KG1 (cell line): ENCODE measurements at regions not wholly inside any gene's neighbourhood (a gene's known extent, or its start where the extent isn't known, plus 50 kb on each side); places are given as distances from the start of the nearest gene placed in this dataset.

Experiments used
- DNase-seq: peaks from one replicate; lab custom pipeline; 2025; lab: John Stamatoyannopoulos, UW

DNA sequence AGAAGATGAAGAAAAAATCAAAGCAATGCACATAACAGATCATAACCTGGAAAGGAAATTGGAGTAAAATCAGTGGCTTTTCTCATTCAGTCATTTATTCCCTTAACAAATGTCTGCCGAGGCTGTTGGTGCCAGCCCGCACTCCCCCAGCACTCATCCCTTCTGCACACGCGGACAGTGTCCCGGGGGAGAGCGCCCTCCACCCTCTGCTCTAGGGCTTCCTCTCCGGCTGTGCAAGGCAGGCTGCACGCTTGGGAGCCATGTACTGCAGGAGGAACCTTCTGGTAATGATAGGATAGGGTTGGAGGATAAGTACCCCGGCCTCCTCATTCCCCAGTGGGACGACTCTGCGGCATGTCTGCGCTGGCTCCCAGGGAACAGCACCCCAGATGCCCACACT lies 134.5 kb downstream of the PAX1 start:
- no peak for DNase-seq

- DNase-seq: no peak
These were observed 130.9 kb downstream of the PAX1 start for GRCh38 chr20:21836346-21836745.

DNA sequence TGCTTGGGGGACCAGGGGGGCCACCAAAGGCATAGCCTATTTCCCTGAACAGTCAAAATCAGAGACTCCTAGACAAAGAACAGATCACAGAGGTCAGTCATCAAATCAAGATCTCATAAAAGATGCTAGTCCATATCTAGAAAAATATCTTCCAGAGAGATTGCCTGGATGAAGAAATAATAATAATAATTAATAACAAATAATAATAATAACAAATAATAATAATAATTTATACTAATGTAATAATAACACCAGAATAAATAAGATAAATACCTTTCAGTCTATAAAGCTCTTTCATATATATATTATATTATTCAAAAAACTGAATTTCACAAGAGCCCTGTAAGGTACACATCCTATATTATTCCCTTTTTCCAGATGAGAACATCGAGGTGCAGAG lies 129.6 kb downstream of the PAX1 start:
- DNase-seq: no peak

- DNase-seq: no peak
These were observed 127.2 kb downstream of the PAX1 start for GRCh38 chr20:21832442-21833385.

- DNase-seq: no peak
These were observed 121.5 kb downstream of the PAX1 start for GRCh38 chr20:21826976-21827375.

DNA sequence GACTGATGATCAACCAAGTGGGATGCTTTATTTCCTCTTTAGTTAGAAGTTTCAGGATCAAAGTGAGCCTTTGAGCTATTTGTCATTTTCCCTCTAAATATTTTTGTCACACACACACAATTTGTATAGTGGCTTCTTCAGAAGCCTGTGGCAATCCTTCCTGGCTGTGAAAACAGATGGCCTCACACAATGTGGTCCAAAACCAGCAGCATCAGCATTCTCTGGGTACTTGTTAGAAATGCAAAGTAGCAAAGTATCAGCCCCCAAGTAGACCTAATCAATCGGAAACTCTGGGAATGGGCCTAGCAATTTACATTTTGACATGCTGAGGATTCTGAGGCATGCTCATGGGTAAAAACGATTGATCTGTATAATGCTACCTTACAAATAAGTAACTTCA lies 115.9 kb downstream of the PAX1 start:
- DNase-seq: no peak

- no peak for DNase-seq
These were observed 115.2 kb downstream of the PAX1 start for GRCh38 chr20:21820688-21821087.

- no peak for DNase-seq
These were observed 114.6 kb downstream of the PAX1 start for GRCh38 chr20:21820045-21820444.

- no peak for DNase-seq
These were observed 106.9 kb downstream of the PAX1 start for GRCh38 chr20:21812379-21812778.

GRCh38 chr20:21809961-21810523 lies 104.6 kb downstream of the PAX1 start:
- no peak for DNase-seq

DNA sequence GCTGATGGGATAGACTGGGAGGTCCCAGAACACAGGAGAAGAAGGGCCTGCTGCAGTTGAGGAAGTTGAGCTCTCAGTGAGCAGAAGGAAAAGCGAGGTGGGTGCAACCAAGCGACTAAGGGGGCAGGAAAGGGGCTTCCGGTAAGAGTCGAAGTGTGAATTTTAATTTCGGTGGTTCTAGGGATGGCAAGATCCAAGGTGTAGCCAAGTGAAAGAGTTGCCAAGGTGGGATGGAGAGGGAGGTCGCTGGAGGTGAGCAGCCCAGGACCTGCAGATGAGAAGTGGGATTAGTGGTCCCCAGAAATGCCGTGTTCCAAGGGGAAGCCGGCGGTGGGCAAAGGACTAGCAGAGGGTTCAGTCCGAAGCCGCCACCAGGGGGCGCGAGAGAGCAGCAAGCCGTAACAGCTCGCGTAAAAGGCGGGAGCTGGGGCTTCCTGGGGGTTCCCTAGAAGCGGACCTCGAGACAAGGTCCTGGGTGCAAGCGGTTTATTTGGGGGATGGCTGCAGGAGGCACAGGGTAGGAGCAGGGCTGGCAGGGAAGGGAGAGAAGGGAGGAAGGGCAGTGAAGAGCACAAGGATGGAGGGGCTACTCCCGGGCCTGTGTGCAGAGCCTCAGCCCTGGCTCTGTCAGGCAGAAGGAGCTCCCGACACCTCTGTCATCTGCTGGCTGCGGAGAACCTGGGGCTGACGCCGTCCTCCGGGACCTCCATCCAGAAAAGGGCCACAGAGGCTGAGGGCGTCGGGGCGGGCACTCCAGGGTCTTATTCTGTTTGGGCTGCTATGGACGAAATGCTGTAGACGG lies 103.6 kb downstream of the PAX1 start:
- DNase-seq: peak; percentile 17

GRCh38 chr20:21808139-21808538 lies 102.7 kb downstream of the PAX1 start:
- DNase-seq: no peak

GRCh38 chr20:21804802-21805201 lies 99.3 kb downstream of the PAX1 start:
- DNase-seq: no peak

DNA sequence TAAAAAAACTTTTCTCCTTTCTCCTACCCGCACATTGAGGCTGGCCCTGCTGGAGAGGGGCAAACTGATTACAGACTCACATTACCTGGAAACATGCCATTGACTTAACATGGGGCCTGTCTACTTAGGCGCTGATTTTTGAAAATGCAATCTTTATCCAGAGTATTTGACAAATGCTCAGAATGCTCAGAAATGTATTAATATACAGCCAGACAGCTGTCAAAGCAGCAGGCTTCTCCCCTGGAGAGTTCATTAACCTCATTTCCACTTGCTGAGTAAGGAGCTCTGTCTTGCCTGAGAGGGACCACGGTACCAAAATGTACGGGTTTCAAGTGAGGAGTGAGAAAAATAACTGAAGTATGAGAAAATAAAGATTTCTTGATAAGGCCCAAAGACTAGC lies 95.7 kb downstream of the PAX1 start:
- DNase-seq: no peak

DNA sequence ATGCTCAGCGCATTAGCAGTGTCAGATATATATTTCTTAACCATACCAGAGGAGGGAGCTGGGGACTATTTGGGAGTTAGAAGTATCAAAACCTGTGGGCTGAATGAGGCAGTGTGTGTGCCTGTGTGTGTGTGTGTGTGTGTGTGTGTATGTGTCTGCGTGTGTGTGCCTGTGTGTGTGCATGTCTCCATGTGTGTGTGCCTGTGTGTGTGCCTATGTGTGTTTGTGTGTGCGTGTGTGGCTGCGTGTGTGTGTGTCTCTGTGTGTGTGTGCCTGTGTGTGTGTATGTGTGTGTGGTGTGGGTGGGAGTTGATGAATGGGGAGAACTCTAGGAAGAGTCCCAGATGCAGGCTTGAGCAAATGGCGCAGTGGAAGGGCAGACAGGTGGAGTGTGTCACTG lies 92.9 kb downstream of the PAX1 start:
- no peak for DNase-seq

DNA sequence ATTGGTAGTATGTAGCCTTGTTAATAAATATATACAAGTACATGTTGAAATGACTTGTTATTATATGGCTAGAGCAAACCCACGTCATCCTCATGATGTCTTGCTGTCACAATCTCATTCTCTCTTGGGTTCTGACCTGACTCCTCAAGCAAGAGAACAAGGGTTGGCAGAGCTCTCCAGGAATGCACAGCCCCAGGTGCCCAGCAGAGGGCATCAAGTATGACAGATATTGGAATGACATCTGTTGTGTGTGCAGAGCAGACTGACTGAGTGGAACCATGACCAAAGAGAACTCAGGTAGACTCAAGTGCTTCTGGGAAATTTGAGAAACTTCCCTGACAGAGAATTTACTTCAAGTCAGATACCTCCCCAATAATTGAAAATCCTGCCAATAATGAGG lies 90.6 kb downstream of the PAX1 start:
- no peak for DNase-seq

GRCh38 chr20:21788082-21788481 lies 82.6 kb downstream of the PAX1 start:
- no peak for DNase-seq

DNA sequence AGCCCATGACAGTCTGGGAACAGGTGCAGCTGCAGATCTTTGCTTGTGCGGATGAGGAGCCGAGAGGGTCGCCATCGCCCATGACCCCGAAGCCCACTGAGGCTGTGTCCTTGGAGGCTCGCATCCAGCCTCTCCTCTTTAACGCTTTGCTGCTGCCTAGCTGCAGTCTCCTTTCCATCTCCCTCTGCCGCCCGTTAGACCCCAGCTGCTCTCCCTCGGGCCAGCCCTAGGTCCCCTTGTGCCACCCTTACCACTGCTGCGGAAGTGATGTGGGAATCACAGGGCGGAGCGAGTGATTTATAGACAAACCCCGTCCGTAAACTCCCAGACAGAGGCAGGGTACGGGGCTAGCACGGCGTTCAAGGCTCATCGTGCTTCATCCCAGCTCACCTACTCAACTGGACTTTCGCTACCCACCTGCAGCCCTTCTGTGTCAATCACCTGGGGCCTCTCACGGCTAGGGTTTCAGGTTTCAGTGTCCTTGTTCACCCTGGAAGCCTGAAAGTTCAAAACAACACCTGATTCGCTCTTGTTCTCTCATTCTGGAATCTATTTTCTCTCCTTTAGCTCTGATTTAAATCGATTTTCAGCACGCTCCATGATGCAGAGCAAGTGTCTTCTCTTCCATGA lies 76.1 kb downstream of the PAX1 start:
- no peak for DNase-seq

DNA sequence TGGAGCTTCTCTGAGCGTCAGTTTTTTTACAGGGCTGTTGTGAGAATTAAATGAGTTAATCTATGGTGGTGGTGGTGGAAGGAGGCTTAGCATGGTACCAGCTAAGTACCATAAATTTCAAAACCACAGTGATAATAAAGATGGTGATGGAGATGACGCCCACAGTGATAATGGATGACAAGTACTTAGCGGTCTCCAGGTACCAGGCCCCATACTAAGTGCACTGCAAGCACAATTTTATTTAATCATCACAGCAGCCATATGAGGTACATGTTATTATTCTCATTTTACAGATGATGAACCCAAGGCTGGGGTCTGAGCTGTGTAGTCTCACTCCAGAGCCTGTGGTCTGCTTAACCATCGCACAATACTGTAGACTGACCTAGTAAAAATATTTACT lies 75.1 kb downstream of the PAX1 start:
- DNase-seq: no peak
